HepG2 (cell line): ENCODE measurements at regions not wholly inside any gene's neighbourhood (a gene's known extent, or its start where the extent isn't known, plus 50 kb on each side); places are given as distances from the start of the nearest gene placed in this dataset.

Source experiments
- ATAC-seq: fragments of 200-7000 bp; cut with Tn5 transposase; 3 replicates; pipeline ENCODE4 v1.9.1; 2020; ENCODE audit warnings: mild to moderate bottlenecking, moderate library complexity
- BruUV-seq: library from RNA; stranded (reverse); fragments of 400-500 nt; replicated peaks from 2 replicates; lab custom pipeline; 2021; lab: Mats Ljungman, UMichigan
- CTCF ChIA-PET: fragments of 300-600 bp; formaldehyde crosslinking; extraction: SDS; loops from one replicate; lab custom pipeline; 2021; ENCODE audit warnings: low total read pairs, inconsistent platforms, low intra/inter-chr PET ratio; lab: Yijun Ruan, JAX
- POLR2A ChIA-PET: fragments of 350-600 bp; sonication (Branson Sonifier 250); formaldehyde crosslinking; loops from one replicate; lab custom pipeline; 2020; ENCODE audit warnings: antibody characterized with exemption, inconsistent platforms; lab: Yijun Ruan, JAX
- DNase-seq: peaks from one replicate; pipeline ENCODE4 v3.0.0-alpha.2; 2015; ENCODE audit warnings: low spot score
- FAIRE-seq: peaks from 3 replicates; lab custom pipeline; 2011; peaks lifted over from hg19 to GRCh38; lab: Jason Lieb, UNC
- H2AFZ ChIP-seq: one replicate; pipeline ENCODE4 v1.6.1; 2011; ENCODE audit warnings: low read length, inconsistent platforms
- H3K27ac ChIP-seq: fragments of 300-600 bp; 3 replicates; pipeline ENCODE4 v1.8.0; 2011; ENCODE audit warnings: mixed run types, mild to moderate bottlenecking, mixed read lengths, low read length, inconsistent platforms; ENCODE audit not compliant: insufficient read depth; ENCODE audit errors: extremely low read length
- H3K27me3 ChIP-seq, 2 experiments: fragments of 200-600 bp in 1 of 2; 2 replicates in 1 of 2; 3 replicates in 1 of 2; pipeline versions ENCODE4 v1.6.0 to v1.8.0; 2011; ENCODE audit warnings: low read length in 2 of 2, mild to moderate bottlenecking in 2 of 2, moderate library complexity in 2 of 2, inconsistent platforms in 1 of 2; ENCODE audit not compliant: insufficient read depth in 2 of 2, control insufficient read depth in 1 of 2
- H3K36me3 ChIP-seq, 2 experiments: fragments of 200-600 bp in 1 of 2; replicated peaks in 1 of 2; 2 replicates in 1 of 2; 3 replicates in 1 of 2; pipeline versions ENCODE4 v1.5.1 to v1.8.0; 2011; ENCODE audit warnings: low read length in 2 of 2, inconsistent platforms in 1 of 2; ENCODE audit not compliant: insufficient read depth in 2 of 2, control insufficient read depth in 1 of 2
- H3K4me1 ChIP-seq: 2 replicates; pipeline ENCODE4 v1.5.1; 2012; ENCODE audit warnings: low read length, inconsistent platforms; ENCODE audit not compliant: insufficient read depth
- H3K4me2 ChIP-seq: 2 replicates; pipeline ENCODE4 v1.6.0; 2011; ENCODE audit warnings: low read depth, low read length, inconsistent platforms
- H3K4me3 ChIP-seq, 3 experiments: fragments of 200-600 bp in 1 of 3; sonication (generic), shearing (Covaris generic) in 1 of 3; replicated peaks in 1 of 3; 2 replicates each; pipeline ENCODE4 v1.5.1; 2011 to 2016; ENCODE audit warnings: low read length in 3 of 3, inconsistent platforms in 2 of 3, low read depth in 2 of 3, mild to moderate bottlenecking in 2 of 3, control low read depth in 1 of 3, mixed read lengths in 1 of 3; ENCODE audit not compliant: insufficient read depth in 1 of 3
- H3K79me2 ChIP-seq: one replicate; pipeline ENCODE4 v1.6.1; 2011; ENCODE audit warnings: low read length, inconsistent platforms; ENCODE audit not compliant: insufficient read depth
- H3K9ac ChIP-seq: 2 replicates; pipeline ENCODE4 v1.6.0; 2011; ENCODE audit warnings: mild to moderate bottlenecking, low read depth, low read length, inconsistent platforms; ENCODE audit not compliant: insufficient read depth
- H3K9me3 ChIP-seq: 2 replicates; pipeline ENCODE4 v1.5.1; 2012; ENCODE audit warnings: mild to moderate bottlenecking, low read length
- H4K20me1 ChIP-seq: 2 replicates; pipeline ENCODE4 v1.6.0; 2011; ENCODE audit warnings: inconsistent platforms, mild to moderate bottlenecking, low read length, moderate library complexity; ENCODE audit not compliant: insufficient read depth
- ADNP ChIP-seq: sonication (generic); formaldehyde crosslinking; IDR thresholded peaks from 2 replicates; pipeline ENCODE4 v1.4.0; 2020; ENCODE audit warnings: missing genetic modification reagents
- AGO2 ChIP-seq: fragments of 200-400 bp; formaldehyde crosslinking; optimal IDR thresholded peaks from 2 replicates; pipeline ENCODE3; 2017; ENCODE audit warnings: mild to moderate bottlenecking, low read depth, low read length, moderate library complexity
- CHD2 ChIP-seq: IDR thresholded peaks from 2 replicates; pipeline ENCODE4 v1.6.1; 2011; ENCODE audit warnings: low read depth, low read length, improper control_type of control experiment
- KMT2A ChIP-seq: sonication (generic); formaldehyde crosslinking; IDR thresholded peaks from 2 replicates; pipeline ENCODE4 v1.4.0; 2020; ENCODE audit warnings: missing genetic modification reagents
- MBNL3 ChIP-seq: fragments of 250-450 bp; sonication (Bioruptor Pico); conservative IDR thresholded peaks from 2 replicates; pipeline ENCODE4 v1.8.0; 2022; ENCODE audit warnings: mild to moderate bottlenecking, inconsistent platforms
- NFATC3 ChIP-seq: sonication (generic); formaldehyde crosslinking; IDR thresholded peaks from 2 replicates; pipeline ENCODE4 v1.5.1; 2020; ENCODE audit warnings: mild to moderate bottlenecking, missing genetic modification reagents
- NR3C1 ChIP-seq: sonication (generic); formaldehyde crosslinking; IDR thresholded peaks from 2 replicates; pipeline ENCODE4 v1.4.0; 2020; ENCODE audit warnings: missing genetic modification reagents
- NRL ChIP-seq: sonication (generic); formaldehyde crosslinking; IDR thresholded peaks from 2 replicates; pipeline ENCODE4 v1.5.0; 2020; ENCODE audit warnings: missing genetic modification reagents, mild to moderate bottlenecking, moderate library complexity, borderline replicate concordance
- PHF5A ChIP-seq: IDR thresholded peaks from one replicate; pipeline ENCODE4 v1.6.1; 2018; ENCODE audit warnings: low read depth, missing genetic modification reagents; ENCODE audit not compliant: unreplicated experiment
- SIX1 ChIP-seq: sonication (generic); formaldehyde crosslinking; IDR thresholded peaks from 2 replicates; pipeline ENCODE4 v1.4.0; 2020; ENCODE audit warnings: missing genetic modification reagents, borderline replicate concordance
- TEAD2 ChIP-seq: sonication (generic); formaldehyde crosslinking; IDR thresholded peaks from 2 replicates; pipeline ENCODE4 v1.9.0; 2021; ENCODE audit warnings: missing genetic modification reagents
- YY1 ChIP-seq: IDR thresholded peaks from 2 replicates; pipeline ENCODE4 v1.6.1; 2011; ENCODE audit warnings: low read length, low read depth, moderate library complexity, mild to moderate bottlenecking; ENCODE audit not compliant: insufficient read depth, insufficient replicate concordance
- ZNF790 ChIP-seq: sonication (generic); formaldehyde crosslinking; IDR thresholded peaks from 2 replicates; pipeline ENCODE4 v1.8.0; 2022; ENCODE audit warnings: missing genetic modification reagents, mild to moderate bottlenecking, borderline replicate concordance
- ZSCAN21 ChIP-seq: sonication (generic); formaldehyde crosslinking; IDR thresholded peaks from 2 replicates; pipeline ENCODE4 v1.8.0; 2022; ENCODE audit warnings: mild to moderate bottlenecking, missing genetic modification reagents, moderate library complexity, borderline replicate concordance
- WGBS: methylation state at CpG from one replicate; pipeline ENCODE4 v1.1.6; 2017; ENCODE audit warnings: low lambda C conversion rate; 5-methylcytosine and 5-hydroxymethylcytosine counted together
- in situ Hi-C: cut with HindIII; loops from 2 replicates; pipeline ENCODE4 v1.10.0; 2017; ENCODE audit warnings: low pct_unique_long_range_greater_than_20kb; ENCODE audit not compliant: extremely low pct_ligation_motif_present
- intact Hi-C: fragments of 100-400 bp; cut with micrococcal nuclease; formaldehyde crosslinking; loops from one replicate; pipeline ENCODE4 v1.10.0; 2022; ENCODE audit not compliant: unreplicated experiment
- TF ChIP-seq, protein P1 (sequence below): sonication (generic); formaldehyde crosslinking; conservative IDR thresholded peaks from 2 replicates; pipeline ENCODE4 v1.8.1; 2023; ENCODE audit warnings: missing genetic modification reagents
- TF ChIP-seq, protein P2 (sequence below): sonication (generic); formaldehyde crosslinking; IDR thresholded peaks from 2 replicates; pipeline ENCODE4 v1.5.0; 2020; ENCODE audit warnings: missing genetic modification reagents
- TF ChIP-seq, protein P3 (sequence below): sonication (generic); formaldehyde crosslinking; IDR thresholded peaks from 2 replicates; pipeline ENCODE4 v1.4.0; 2020; ENCODE audit warnings: missing genetic modification reagents, borderline replicate concordance

DNA sequence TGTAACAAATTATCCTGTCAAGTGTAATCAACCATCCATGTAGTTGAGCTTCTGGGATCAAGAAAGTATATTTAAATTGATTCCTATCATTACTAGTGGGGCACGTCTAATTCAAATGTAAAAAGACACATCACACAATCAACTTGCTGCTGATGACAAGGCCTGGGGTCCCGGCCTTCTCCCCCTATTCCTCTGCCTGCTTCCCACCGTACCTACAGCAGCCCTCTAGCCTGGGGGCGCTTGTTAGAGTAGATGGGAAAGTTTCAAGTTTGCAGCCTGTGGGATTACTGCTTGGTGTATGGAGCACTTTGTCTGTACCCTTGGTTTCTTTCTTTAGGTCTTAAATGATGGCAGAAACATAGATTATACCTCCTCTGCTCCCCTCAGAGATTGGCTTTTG lies 333.3 kb upstream of the KYNU start:
- H3K27me3 ChIP-seq = no peaks in the 10 kb centered on the region; a peak in 1 of 5 replicates
- no TSS peak for BruUV-seq
- intact Hi-C loops (no loop called here), in situ Hi-C loops (no loop called here)
- WGBS = 2% methylated on average over 4 of the region's 4 CpGs
- H4K20me1 ChIP-seq = no peaks in the 10 kb centered on the region
- H3K9me3 ChIP-seq = no peaks in the 10 kb centered on the region
- FAIRE-seq (no peak), DNase-seq (no peak), ATAC-seq (no peak)
- H3K9ac ChIP-seq = no peak overlapping the region
- TF ChIP-seq CHD2 (no peak), ZSCAN21 (CRISPR knock-in tag) (no peak), ADNP (CRISPR knock-in tag) (no peak), YY1 (no peak), NRL (CRISPR knock-in tag) (no peak), NFATC3 (CRISPR knock-in tag) (no peak), ZNF790 (CRISPR knock-in tag) (no peak), AGO2 (no peak), KMT2A (no peak), MBNL3 (no peak), NR3C1 (CRISPR knock-in tag) (no peak), TEAD2 (CRISPR knock-in tag) (no peak), PHF5A (CRISPR knock-in tag) (no peak), SIX1 (no peak)
- TF ChIP-seq, protein P1, sequence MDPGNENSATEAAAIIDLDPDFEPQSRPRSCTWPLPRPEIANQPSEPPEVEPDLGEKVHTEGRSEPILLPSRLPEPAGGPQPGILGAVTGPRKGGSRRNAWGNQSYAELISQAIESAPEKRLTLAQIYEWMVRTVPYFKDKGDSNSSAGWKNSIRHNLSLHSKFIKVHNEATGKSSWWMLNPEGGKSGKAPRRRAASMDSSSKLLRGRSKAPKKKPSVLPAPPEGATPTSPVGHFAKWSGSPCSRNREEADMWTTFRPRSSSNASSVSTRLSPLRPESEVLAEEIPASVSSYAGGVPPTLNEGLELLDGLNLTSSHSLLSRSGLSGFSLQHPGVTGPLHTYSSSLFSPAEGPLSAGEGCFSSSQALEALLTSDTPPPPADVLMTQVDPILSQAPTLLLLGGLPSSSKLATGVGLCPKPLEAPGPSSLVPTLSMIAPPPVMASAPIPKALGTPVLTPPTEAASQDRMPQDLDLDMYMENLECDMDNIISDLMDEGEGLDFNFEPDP (CRISPR knock-in tag) = no peak
- TF ChIP-seq, protein P2, sequence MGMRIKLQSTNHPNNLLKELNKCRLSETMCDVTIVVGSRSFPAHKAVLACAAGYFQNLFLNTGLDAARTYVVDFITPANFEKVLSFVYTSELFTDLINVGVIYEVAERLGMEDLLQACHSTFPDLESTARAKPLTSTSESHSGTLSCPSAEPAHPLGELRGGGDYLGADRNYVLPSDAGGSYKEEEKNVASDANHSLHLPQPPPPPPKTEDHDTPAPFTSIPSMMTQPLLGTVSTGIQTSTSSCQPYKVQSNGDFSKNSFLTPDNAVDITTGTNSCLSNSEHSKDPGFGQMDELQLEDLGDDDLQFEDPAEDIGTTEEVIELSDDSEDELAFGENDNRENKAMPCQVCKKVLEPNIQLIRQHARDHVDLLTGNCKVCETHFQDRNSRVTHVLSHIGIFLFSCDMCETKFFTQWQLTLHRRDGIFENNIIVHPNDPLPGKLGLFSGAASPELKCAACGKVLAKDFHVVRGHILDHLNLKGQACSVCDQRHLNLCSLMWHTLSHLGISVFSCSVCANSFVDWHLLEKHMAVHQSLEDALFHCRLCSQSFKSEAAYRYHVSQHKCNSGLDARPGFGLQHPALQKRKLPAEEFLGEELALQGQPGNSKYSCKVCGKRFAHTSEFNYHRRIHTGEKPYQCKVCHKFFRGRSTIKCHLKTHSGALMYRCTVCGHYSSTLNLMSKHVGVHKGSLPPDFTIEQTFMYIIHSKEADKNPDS (CRISPR knock-in tag) = no peak
- TF ChIP-seq, protein P3, sequence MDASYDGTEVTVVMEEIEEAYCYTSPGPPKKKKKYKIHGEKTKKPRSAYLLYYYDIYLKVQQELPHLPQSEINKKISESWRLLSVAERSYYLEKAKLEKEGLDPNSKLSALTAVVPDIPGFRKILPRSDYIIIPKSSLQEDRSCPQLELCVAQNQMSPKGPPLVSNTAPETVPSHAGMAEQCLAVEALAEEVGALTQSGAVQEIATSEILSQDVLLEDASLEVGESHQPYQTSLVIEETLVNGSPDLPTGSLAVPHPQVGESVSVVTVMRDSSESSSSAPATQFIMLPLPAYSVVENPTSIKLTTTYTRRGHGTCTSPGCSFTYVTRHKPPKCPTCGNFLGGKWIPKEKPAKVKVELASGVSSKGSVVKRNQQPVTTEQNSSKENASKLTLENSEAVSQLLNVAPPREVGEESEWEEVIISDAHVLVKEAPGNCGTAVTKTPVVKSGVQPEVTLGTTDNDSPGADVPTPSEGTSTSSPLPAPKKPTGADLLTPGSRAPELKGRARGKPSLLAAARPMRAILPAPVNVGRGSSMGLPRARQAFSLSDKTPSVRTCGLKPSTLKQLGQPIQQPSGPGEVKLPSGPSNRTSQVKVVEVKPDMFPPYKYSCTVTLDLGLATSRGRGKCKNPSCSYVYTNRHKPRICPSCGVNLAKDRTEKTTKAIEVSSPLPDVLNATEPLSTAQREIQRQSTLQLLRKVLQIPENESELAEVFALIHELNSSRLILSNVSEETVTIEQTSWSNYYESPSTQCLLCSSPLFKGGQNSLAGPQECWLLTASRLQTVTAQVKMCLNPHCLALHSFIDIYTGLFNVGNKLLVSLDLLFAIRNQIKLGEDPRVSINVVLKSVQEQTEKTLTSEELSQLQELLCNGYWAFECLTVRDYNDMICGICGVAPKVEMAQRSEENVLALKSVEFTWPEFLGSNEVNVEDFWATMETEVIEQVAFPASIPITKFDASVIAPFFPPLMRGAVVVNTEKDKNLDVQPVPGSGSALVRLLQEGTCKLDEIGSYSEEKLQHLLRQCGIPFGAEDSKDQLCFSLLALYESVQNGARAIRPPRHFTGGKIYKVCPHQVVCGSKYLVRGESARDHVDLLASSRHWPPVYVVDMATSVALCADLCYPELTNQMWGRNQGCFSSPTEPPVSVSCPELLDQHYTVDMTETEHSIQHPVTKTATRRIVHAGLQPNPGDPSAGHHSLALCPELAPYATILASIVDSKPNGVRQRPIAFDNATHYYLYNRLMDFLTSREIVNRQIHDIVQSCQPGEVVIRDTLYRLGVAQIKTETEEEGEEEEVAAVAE (CRISPR knock-in tag) = no peak
- H2AFZ ChIP-seq = no peak overlapping the region
- H3K4me1 ChIP-seq = no peaks in the 10 kb centered on the region
- ChIA-PET CTCF (no interaction called here), POLR2A (no interaction called here)
- H3K79me2 ChIP-seq = no peaks in the 10 kb centered on the region
- H3K4me2 ChIP-seq = no peak overlapping the region
- H3K27ac ChIP-seq = no peak overlapping the region
- no peak overlapping the region for H3K4me3 ChIP-seq
- H3K36me3 ChIP-seq = no peaks in the 10 kb centered on the region
